SK-N-SH treated with all-trans-retinoic acid at 6 μM for 48 hours (cell line): ENCODE measurements at regions not wholly inside any gene's neighbourhood (a gene's known extent, or its start where the extent isn't known, plus 50 kb on each side); places are given as distances from the start of the nearest gene placed in this dataset.

ENCODE experiments used
- ATAC-seq: fragments of 200-7000 bp; cut with Tn5 transposase; 3 replicates; pipeline ENCODE4 v1.9.1; 2020; ENCODE audit warnings: mild to moderate bottlenecking, moderate library complexity
- ARNTL ChIP-seq: fragments of 450-650 bp; formaldehyde crosslinking; IDR thresholded peaks from 2 replicates; pipeline ENCODE4 v1.5.0; 2020; ENCODE audit warnings: low read depth, mild to moderate bottlenecking, moderate library complexity, borderline replicate concordance
- BACH2 ChIP-seq: fragments of 250-450 bp; sonication (Bioruptor Pico); IDR thresholded peaks from 2 replicates; pipeline ENCODE4 v1.9.0; 2021; ENCODE audit warnings: mild to moderate bottlenecking, borderline replicate concordance
- CSDC2 ChIP-seq: fragments of 250-450 bp; sonication (Bioruptor Pico); IDR thresholded peaks from 2 replicates; pipeline ENCODE4 v1.5.0; 2020; ENCODE audit warnings: mild to moderate bottlenecking, moderate library complexity
- ESRRG ChIP-seq: fragments of 250-450 bp; sonication (Bioruptor Pico); IDR thresholded peaks from 2 replicates; pipeline ENCODE4 v1.6.1; 2021; ENCODE audit warnings: mild to moderate bottlenecking
- GLIS3 ChIP-seq: fragments of 250-450 bp; sonication (Bioruptor Pico); IDR thresholded peaks from 2 replicates; pipeline ENCODE4 v1.5.0; 2020; ENCODE audit warnings: mild to moderate bottlenecking, moderate library complexity
- ISL1 ChIP-seq: fragments of 250-450 bp; sonication (Bioruptor Pico); IDR thresholded peaks from 2 replicates; pipeline ENCODE4 v2.1.2; 2022; ENCODE audit warnings: mild to moderate bottlenecking, moderate library complexity
- OSR1 ChIP-seq: fragments of 250-450 bp; sonication (Bioruptor Pico); IDR thresholded peaks from 2 replicates; pipeline ENCODE4 v1.8.0; 2022; ENCODE audit warnings: moderate library complexity, mild to moderate bottlenecking, inconsistent platforms
- PPARA ChIP-seq: fragments of 250-450 bp; sonication (Bioruptor Pico); IDR thresholded peaks from 2 replicates; pipeline ENCODE4 v1.5.0; 2020; ENCODE audit warnings: mild to moderate bottlenecking, borderline replicate concordance
- RARB ChIP-seq: fragments of 250-450 bp; sonication (Bioruptor Pico); IDR thresholded peaks from 2 replicates; pipeline ENCODE4 v1.8.0; 2021; ENCODE audit warnings: mild to moderate bottlenecking, moderate library complexity
- SNAI2 ChIP-seq: fragments of 250-450 bp; sonication (Bioruptor Pico); IDR thresholded peaks from 2 replicates; pipeline ENCODE4 v1.5.0; 2020; ENCODE audit warnings: mild to moderate bottlenecking, moderate library complexity
- TCF4 ChIP-seq: fragments of 250-450 bp; sonication (Bioruptor Pico); IDR thresholded peaks from 2 replicates; pipeline ENCODE4 v1.8.0; 2021; ENCODE audit warnings: mild to moderate bottlenecking, moderate library complexity, borderline replicate concordance
- ZC3H10 ChIP-seq: fragments of 250-450 bp; sonication (Bioruptor Pico); IDR thresholded peaks from 2 replicates; pipeline ENCODE4 v1.5.1; 2021; ENCODE audit warnings: mild to moderate bottlenecking, moderate library complexity
- ZFP3 ChIP-seq: fragments of 250-450 bp; sonication (Bioruptor Pico); IDR thresholded peaks from 2 replicates; pipeline ENCODE4 v1.5.0; 2020; ENCODE audit warnings: mild to moderate bottlenecking, moderate library complexity
- ZFP30 ChIP-seq: fragments of 450-650 bp; formaldehyde crosslinking; IDR thresholded peaks from 2 replicates; pipeline ENCODE4 v1.5.0; 2022; ENCODE audit warnings: mild to moderate bottlenecking, moderate library complexity
- ZNF565 ChIP-seq: fragments of 450-650 bp; formaldehyde crosslinking; conservative IDR thresholded peaks from 2 replicates; pipeline ENCODE4 v1.5.0; 2020; ENCODE audit warnings: low read depth, mild to moderate bottlenecking, moderate library complexity
- ZNF70 ChIP-seq: fragments of 450-650 bp; formaldehyde crosslinking; IDR thresholded peaks from 2 replicates; pipeline ENCODE4 v1.5.0; 2020; ENCODE audit warnings: mild to moderate bottlenecking, moderate library complexity
- ZNF8 ChIP-seq: fragments of 450-650 bp; formaldehyde crosslinking; IDR thresholded peaks from 2 replicates; pipeline ENCODE4 v1.5.0; 2020; ENCODE audit warnings: mild to moderate bottlenecking, moderate library complexity
- TF ChIP-seq, protein P1 (sequence below): fragments of 250-450 bp; sonication (Bioruptor Pico); IDR thresholded peaks from 2 replicates; pipeline ENCODE4 v1.5.1; 2020; ENCODE audit warnings: low read depth, mild to moderate bottlenecking, moderate library complexity
- TF ChIP-seq, protein P2 (sequence below): fragments of 250-450 bp; sonication (Bioruptor Pico); IDR thresholded peaks from 2 replicates; pipeline ENCODE4 v1.5.1; 2021; ENCODE audit warnings: mild to moderate bottlenecking, moderate library complexity
- TF ChIP-seq, protein P3 (sequence below): fragments of 250-450 bp; sonication (Bioruptor Pico); IDR thresholded peaks from 2 replicates; pipeline ENCODE4 v1.8.0; 2020; ENCODE audit warnings: mild to moderate bottlenecking, moderate library complexity, borderline replicate concordance
- TF ChIP-seq, protein P4 (sequence below): fragments of 250-450 bp; sonication (Bioruptor Pico); IDR thresholded peaks from 2 replicates; pipeline ENCODE4 v1.8.0; 2021; ENCODE audit warnings: low read depth, mild to moderate bottlenecking, moderate library complexity, borderline replicate concordance
- TF ChIP-seq, protein P5 (sequence below): fragments of 250-450 bp; sonication (Bioruptor Pico); IDR thresholded peaks from 2 replicates; pipeline ENCODE4 v1.5.0; 2020; ENCODE audit warnings: mild to moderate bottlenecking, moderate library complexity

DNA sequence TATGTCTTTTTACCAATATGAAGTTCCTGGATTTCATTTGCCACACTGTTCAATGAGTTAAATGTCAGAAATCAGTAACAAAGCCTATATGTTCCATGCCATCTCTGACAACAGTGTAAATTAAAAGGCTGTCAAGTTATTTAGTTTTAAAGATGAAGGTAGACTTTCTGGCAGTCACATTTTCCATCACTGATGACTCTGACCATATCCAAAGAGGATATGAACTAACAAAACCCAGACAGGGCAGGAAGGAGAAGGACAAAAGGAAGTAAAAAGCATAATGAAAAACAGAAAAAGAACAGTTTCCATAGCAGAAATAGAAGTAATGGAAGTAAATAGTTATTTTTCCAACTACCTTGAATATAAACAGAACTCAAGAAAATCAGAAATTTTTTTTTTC lies 242.3 kb downstream of the UBE3D start:
- ATAC-seq, result no peak
- TF ChIP-seq OSR1 (CRISPR knock-in tag) (no peak), ISL1 (CRISPR knock-in tag) (no peak)
- TF ChIP-seq, protein P1, sequence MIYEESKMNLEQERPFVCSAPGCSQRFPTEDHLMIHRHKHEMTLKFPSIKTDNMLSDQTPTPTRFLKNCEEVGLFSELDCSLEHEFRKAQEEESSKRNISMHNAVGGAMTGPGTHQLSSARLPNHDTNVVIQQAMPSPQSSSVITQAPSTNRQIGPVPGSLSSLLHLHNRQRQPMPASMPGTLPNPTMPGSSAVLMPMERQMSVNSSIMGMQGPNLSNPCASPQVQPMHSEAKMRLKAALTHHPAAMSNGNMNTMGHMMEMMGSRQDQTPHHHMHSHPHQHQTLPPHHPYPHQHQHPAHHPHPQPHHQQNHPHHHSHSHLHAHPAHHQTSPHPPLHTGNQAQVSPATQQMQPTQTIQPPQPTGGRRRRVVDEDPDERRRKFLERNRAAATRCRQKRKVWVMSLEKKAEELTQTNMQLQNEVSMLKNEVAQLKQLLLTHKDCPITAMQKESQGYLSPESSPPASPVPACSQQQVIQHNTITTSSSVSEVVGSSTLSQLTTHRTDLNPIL (CRISPR knock-in tag), result no peak

DNA sequence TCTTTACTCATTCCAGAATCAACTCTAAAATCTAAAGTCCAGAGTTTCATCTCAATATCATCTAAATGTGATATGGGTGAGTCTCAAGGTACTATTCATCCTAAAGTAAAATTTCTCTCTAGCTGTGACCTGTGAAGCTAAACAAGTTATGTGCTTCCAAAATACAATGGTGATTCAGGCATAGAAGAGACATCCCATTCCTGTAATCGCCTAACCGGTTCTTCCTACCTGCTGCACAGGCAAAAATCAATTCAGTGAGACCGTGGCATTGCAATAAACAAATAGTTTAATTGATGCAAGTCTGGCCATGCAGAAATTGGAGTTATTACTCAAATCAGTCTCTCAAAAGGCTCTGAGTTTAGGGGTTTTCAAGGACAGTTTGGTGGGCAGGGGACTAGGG lies 232.8 kb downstream of the UBE3D start:
- no peak for ATAC-seq
- no peak for TF ChIP-seq ESRRG (CRISPR knock-in tag)
- TF ChIP-seq, protein P2, sequence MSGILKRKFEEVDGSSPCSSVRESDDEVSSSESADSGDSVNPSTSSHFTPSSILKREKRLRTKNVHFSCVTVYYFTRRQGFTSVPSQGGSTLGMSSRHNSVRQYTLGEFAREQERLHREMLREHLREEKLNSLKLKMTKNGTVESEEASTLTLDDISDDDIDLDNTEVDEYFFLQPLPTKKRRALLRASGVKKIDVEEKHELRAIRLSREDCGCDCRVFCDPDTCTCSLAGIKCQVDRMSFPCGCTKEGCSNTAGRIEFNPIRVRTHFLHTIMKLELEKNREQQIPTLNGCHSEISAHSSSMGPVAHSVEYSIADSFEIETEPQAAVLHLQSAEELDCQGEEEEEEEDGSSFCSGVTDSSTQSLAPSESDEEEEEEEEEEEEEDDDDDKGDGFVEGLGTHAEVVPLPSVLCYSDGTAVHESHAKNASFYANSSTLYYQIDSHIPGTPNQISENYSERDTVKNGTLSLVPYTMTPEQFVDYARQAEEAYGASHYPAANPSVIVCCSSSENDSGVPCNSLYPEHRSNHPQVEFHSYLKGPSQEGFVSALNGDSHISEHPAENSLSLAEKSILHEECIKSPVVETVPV (CRISPR knock-in tag), result no peak
- TF ChIP-seq ZNF565, result no peak
- no peak for TF ChIP-seq RARB (CRISPR knock-in tag)
- TF ChIP-seq ISL1 (CRISPR knock-in tag), result no peak
- TF ChIP-seq ZC3H10 (CRISPR knock-in tag), result no peak
- no peak for TF ChIP-seq CSDC2 (CRISPR knock-in tag)
- TF ChIP-seq ZFP30 (CRISPR knock-in tag), result no peak
- no peak for TF ChIP-seq PPARA (CRISPR knock-in tag)
- TF ChIP-seq TCF4 (CRISPR knock-in tag), result no peak
- no peak for TF ChIP-seq BACH2
- TF ChIP-seq, protein P1 (CRISPR knock-in tag), result no peak
- TF ChIP-seq, protein P3, sequence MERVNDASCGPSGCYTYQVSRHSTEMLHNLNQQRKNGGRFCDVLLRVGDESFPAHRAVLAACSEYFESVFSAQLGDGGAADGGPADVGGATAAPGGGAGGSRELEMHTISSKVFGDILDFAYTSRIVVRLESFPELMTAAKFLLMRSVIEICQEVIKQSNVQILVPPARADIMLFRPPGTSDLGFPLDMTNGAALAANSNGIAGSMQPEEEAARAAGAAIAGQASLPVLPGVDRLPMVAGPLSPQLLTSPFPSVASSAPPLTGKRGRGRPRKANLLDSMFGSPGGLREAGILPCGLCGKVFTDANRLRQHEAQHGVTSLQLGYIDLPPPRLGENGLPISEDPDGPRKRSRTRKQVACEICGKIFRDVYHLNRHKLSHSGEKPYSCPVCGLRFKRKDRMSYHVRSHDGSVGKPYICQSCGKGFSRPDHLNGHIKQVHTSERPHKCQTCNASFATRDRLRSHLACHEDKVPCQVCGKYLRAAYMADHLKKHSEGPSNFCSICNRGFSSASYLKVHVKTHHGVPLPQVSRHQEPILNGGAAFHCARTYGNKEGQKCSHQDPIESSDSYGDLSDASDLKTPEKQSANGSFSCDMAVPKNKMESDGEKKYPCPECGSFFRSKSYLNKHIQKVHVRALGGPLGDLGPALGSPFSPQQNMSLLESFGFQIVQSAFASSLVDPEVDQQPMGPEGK, result no peak
- TF ChIP-seq, protein P4, sequence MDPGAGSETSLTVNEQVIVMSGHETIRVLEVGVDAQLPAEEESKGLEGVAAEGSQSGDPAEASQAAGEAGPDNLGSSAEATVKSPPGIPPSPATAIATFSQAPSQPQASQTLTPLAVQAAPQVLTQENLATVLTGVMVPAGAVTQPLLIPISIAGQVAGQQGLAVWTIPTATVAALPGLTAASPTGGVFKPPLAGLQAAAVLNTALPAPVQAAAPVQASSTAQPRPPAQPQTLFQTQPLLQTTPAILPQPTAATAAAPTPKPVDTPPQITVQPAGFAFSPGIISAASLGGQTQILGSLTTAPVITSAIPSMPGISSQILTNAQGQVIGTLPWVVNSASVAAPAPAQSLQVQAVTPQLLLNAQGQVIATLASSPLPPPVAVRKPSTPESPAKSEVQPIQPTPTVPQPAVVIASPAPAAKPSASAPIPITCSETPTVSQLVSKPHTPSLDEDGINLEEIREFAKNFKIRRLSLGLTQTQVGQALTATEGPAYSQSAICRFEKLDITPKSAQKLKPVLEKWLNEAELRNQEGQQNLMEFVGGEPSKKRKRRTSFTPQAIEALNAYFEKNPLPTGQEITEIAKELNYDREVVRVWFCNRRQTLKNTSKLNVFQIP (CRISPR knock-in tag), result no peak
- no peak for TF ChIP-seq SNAI2 (CRISPR knock-in tag)
- no peak for TF ChIP-seq GLIS3
- TF ChIP-seq ZFP3, result no peak
- no peak for TF ChIP-seq ZNF70 (CRISPR knock-in tag)

DNA sequence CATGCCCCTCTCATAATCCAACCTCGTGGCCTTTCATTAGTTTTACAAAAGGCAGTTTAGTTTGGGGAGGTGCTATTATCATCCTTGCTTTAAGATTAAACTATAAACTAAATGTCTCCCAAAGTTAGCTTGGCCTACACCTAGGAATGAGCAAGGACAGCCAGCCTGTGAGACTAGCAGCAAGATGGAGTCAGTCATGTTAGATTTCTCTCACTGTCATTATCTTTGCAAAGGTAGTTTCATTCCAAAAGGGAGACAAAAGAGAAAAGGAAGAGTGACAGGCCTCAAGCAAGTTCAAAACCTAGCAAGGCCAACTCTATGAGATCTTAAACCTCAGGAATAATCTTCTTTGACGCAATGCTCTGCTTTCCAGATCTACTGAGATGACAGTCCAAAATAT lies 232.2 kb downstream of the UBE3D start:
- ATAC-seq, result no peak
- TF ChIP-seq, protein P4 (CRISPR knock-in tag), result no peak
- no peak for TF ChIP-seq CSDC2 (CRISPR knock-in tag)
- TF ChIP-seq TCF4 (CRISPR knock-in tag), result no peak
- TF ChIP-seq, protein P1 (CRISPR knock-in tag), result no peak
- no peak for TF ChIP-seq RARB (CRISPR knock-in tag)
- TF ChIP-seq BACH2, result no peak
- TF ChIP-seq ESRRG (CRISPR knock-in tag), result no peak
- TF ChIP-seq, protein P5, sequence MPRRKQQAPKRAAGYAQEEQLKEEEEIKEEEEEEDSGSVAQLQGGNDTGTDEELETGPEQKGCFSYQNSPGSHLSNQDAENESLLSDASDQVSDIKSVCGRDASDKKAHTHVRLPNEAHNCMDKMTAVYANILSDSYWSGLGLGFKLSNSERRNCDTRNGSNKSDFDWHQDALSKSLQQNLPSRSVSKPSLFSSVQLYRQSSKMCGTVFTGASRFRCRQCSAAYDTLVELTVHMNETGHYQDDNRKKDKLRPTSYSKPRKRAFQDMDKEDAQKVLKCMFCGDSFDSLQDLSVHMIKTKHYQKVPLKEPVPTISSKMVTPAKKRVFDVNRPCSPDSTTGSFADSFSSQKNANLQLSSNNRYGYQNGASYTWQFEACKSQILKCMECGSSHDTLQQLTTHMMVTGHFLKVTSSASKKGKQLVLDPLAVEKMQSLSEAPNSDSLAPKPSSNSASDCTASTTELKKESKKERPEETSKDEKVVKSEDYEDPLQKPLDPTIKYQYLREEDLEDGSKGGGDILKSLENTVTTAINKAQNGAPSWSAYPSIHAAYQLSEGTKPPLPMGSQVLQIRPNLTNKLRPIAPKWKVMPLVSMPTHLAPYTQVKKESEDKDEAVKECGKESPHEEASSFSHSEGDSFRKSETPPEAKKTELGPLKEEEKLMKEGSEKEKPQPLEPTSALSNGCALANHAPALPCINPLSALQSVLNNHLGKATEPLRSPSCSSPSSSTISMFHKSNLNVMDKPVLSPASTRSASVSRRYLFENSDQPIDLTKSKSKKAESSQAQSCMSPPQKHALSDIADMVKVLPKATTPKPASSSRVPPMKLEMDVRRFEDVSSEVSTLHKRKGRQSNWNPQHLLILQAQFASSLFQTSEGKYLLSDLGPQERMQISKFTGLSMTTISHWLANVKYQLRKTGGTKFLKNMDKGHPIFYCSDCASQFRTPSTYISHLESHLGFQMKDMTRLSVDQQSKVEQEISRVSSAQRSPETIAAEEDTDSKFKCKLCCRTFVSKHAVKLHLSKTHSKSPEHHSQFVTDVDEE (CRISPR knock-in tag), result no peak
- no peak for TF ChIP-seq ZC3H10 (CRISPR knock-in tag)
- no peak for TF ChIP-seq ARNTL
- TF ChIP-seq, protein P3, result no peak
- TF ChIP-seq ZNF70 (CRISPR knock-in tag), result no peak
- TF ChIP-seq GLIS3, result no peak
- TF ChIP-seq OSR1 (CRISPR knock-in tag), result no peak
- no peak for TF ChIP-seq ZFP30 (CRISPR knock-in tag)
- TF ChIP-seq ZNF8, result no peak
